ENCODE measurements at regions not wholly inside any gene's neighbourhood (a gene's known extent, or its start where the extent isn't known, plus 50 kb on each side); places are given as distances from the start of the nearest gene placed in this dataset.

GRCh38 chr12:85369365-85370154 lies 89.5 kb downstream of the ALX1 start:
- Histone ChIP-seq H3K79me2 (ENCODE audit: insufficient read depth, low read depth, low read length) (no peaks in the 10 kb centered on the region), H3K4me1 (ENCODE audit: insufficient read depth, low read length, poor library complexity, severe bottlenecking) (no peaks in the 10 kb centered on the region), H3K27ac (ENCODE audit: low read depth, low read length, poor library complexity, severe bottlenecking) (no peak overlapping the region), H3K36me3 (ENCODE audit: insufficient read depth, low read length) (no peaks in the 10 kb centered on the region), H3K9me2 (ENCODE audit: insufficient read depth, low read length) (no peaks in the 10 kb centered on the region), H2AFZ (ENCODE audit: low read length) (no peak overlapping the region), H4K20me1 (ENCODE audit: insufficient read depth, low read length) (no peaks in the 10 kb centered on the region), H3K4me2 (ENCODE audit: low read length) (no peak overlapping the region), H3K4me3 (ENCODE audit: low read depth, low read length, poor library complexity, severe bottlenecking) (no peak overlapping the region), H3K9me3 (ENCODE audit: low read length) (no peaks in the 10 kb centered on the region)
- ChIA-PET POLR2A (interaction anchor here (0.6 to 1.5 kb wide), 3 partner anchors 11 to 203 kb away, joined by 3 to 4 read pairs (median 3); no protein-coding TSS in a partner anchor), CTCF (ENCODE audit: unreplicated experiment) (no interaction called here)
- no peak for DNase-seq (ENCODE audit: low spot score)
- BruUV-seq (replicated peaks): no TSS peak
- TF ChIP-seq CTCF (conservative IDR thresholded peaks at IDR 0.05; ENCODE audit: low read length): no peak
- no peak for TF ChIP-seq EZH2phosphoT487 (IDR thresholded peaks at IDR 0.05; ENCODE audit: borderline replicate concordance, low read depth, low read length)
- intact Hi-C loops (cut with micrococcal nuclease; ENCODE audit: unreplicated experiment): no loop called here

- Histone ChIP-seq H3K4me1 (ENCODE audit: insufficient read depth, low read length, poor library complexity, severe bottlenecking) (no peaks in the 10 kb centered on the region), H3K4me3 (ENCODE audit: low read depth, low read length, poor library complexity, severe bottlenecking) (no peak overlapping the region), H3K9me3 (ENCODE audit: low read length) (no peaks in the 10 kb centered on the region), H3K79me2 (ENCODE audit: insufficient read depth, low read depth, low read length) (no peaks in the 10 kb centered on the region), H2AFZ (ENCODE audit: low read length) (no peak overlapping the region), H4K20me1 (ENCODE audit: insufficient read depth, low read length) (no peaks in the 10 kb centered on the region), H3K36me3 (ENCODE audit: insufficient read depth, low read length) (no peaks in the 10 kb centered on the region), H3K27ac (ENCODE audit: low read depth, low read length, poor library complexity, severe bottlenecking) (no peak overlapping the region), H3K9me2 (ENCODE audit: insufficient read depth, low read length) (no peaks in the 10 kb centered on the region), H3K4me2 (ENCODE audit: low read length) (no peak overlapping the region)
- ChIA-PET CTCF (ENCODE audit: unreplicated experiment) (no interaction called here), POLR2A (no interaction called here)
- BruUV-seq (replicated peaks): no TSS peak
- intact Hi-C loops (cut with micrococcal nuclease; ENCODE audit: unreplicated experiment): no loop called here
- no peak for DNase-seq (ENCODE audit: low spot score)
- TF ChIP-seq EZH2phosphoT487 (IDR thresholded peaks at IDR 0.05; ENCODE audit: borderline replicate concordance, low read depth, low read length) (no peak), CTCF (conservative IDR thresholded peaks at IDR 0.05; ENCODE audit: low read length) (no peak)
Measured at GRCh38 chr12:85373045-85373444, 93.0 kb downstream of the ALX1 start.

DNA sequence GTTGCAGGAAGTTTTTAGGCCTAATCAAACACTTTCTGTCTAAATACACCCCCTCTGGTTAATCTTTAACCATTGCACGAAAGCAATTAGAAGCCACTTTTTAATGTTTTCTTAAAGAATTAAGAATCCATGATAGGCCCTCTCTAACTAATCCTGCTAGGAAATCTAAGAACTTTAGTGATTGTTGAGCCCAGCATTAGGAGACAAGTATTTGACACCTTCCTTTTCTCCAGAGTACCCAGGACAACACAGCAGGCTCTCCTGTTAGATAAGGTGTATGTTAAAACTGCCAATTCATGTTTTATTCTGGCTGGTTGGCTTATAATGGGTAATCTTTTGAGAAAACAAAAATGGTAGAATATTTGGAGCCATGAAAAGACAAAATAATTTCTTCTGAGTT lies 95.0 kb downstream of the ALX1 start:
- Histone ChIP-seq H3K36me3 (ENCODE audit: insufficient read depth, low read length) (no peaks in the 10 kb centered on the region), H2AFZ (ENCODE audit: low read length) (no peak overlapping the region), H4K20me1 (ENCODE audit: insufficient read depth, low read length) (no peaks in the 10 kb centered on the region), H3K9me3 (ENCODE audit: low read length) (no peaks in the 10 kb centered on the region), H3K4me1 (ENCODE audit: insufficient read depth, low read length, poor library complexity, severe bottlenecking) (no peaks in the 10 kb centered on the region), H3K9me2 (ENCODE audit: insufficient read depth, low read length) (no peaks in the 10 kb centered on the region), H3K79me2 (ENCODE audit: insufficient read depth, low read depth, low read length) (no peaks in the 10 kb centered on the region), H3K27ac (ENCODE audit: low read depth, low read length, poor library complexity, severe bottlenecking) (no peak overlapping the region), H3K4me3 (ENCODE audit: low read depth, low read length, poor library complexity, severe bottlenecking) (no peak overlapping the region), H3K4me2 (ENCODE audit: low read length) (no peak overlapping the region)
- no TSS peak for BruUV-seq (replicated peaks)
- no peak for TF ChIP-seq CTCF (conservative IDR thresholded peaks at IDR 0.05; ENCODE audit: low read length)
- TF ChIP-seq EZH2phosphoT487 (IDR thresholded peaks at IDR 0.05; ENCODE audit: borderline replicate concordance, low read depth, low read length): no peak
- CTCF ChIA-PET (ENCODE audit: unreplicated experiment): no interaction called here
- no peak for DNase-seq (ENCODE audit: low spot score)
- intact Hi-C loops (cut with micrococcal nuclease; ENCODE audit: unreplicated experiment): no loop called here
- POLR2A ChIA-PET: no interaction called here

All from OCI-LY7 (cell line).